T-helper 22 cell (primary cell): ENCODE measurements at regions not wholly inside any gene's neighbourhood (a gene's known extent, or its start where the extent isn't known, plus 50 kb on each side); places are given as distances from the start of the nearest gene placed in this dataset.

Source experiments
- DNase-seq: peaks from one replicate; pipeline ENCODE4 v3.0.0-alpha.2; 2020; ENCODE audit warnings: low read depth

DNA sequence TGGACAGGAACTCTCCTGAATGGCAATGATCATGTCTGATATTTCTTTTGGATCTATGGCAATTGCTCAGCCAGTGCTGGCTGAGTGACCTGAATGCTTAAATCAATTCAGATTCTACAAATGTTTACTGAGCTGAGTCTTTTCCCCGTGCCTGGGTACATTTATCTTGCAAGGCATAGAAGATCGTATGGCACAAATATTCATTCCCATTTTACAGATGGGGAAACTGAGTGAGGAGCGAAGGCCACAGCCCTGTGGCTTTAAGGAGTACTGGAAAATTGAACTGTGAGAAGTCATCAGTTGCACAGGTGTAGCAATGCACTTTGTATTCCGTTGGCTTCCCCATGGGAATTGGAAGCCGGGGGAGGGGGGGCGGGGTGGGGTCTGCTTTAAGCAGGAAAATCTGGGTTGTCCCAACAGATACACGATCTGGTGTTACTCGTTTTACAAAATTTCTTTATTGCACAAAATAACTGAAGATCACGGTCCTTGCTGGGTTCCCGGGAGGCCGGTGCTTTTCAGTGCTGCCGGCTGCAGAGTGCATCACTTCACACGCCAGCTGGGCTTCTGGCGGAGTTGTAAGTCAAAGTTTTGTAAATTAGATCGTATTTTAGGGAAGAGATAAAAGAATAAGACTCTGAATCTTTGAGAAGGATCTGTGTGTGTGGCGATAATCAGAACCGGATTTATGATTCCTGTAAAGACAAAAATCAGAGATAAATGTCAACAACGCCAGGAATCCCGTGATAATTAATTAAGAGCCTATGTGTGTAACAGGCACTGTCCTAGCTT lies 75.0 kb upstream of the MAP1LC3B2 start:
- DNase-seq = no peak

GRCh38 chr12:116484807-116485206 lies 74.4 kb upstream of the MAP1LC3B2 start:
- no peak for DNase-seq

- no peak for DNase-seq
Measured at GRCh38 chr12:116489116-116489515, 70.1 kb upstream of the MAP1LC3B2 start.

- no peak for DNase-seq
Measured at GRCh38 chr12:116490471-116490870, 68.7 kb upstream of the MAP1LC3B2 start.

DNA sequence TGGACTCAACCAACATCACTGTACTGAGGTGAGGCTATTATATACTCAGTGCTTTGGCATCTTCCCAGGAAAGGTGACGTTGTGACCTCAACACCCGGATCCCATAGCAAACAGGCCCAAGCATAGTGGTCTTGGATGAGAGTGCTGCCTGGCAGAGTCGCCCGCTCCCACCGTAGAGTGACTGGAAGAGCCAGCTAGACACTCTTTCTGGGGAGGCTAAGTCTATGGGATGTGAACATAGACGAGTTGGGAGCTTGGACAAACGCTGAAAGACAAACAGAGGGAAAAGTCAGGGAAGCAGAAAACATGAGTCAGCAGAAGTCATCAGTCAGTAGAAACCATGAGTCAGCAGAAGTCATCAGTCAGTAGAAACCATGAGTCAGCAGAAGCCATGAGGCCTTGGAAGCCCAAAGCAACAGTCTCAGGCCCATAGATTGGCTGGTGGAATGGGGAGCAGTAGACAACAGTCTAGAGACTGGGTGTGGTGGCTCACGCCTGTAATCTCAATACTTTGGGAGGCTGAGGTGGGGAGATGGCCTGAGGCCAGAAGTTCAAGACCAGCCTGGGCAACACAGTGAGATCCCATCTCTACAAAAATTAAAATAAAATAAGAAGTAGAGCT lies 66.4 kb upstream of the MAP1LC3B2 start:
- DNase-seq = no peak

DNA sequence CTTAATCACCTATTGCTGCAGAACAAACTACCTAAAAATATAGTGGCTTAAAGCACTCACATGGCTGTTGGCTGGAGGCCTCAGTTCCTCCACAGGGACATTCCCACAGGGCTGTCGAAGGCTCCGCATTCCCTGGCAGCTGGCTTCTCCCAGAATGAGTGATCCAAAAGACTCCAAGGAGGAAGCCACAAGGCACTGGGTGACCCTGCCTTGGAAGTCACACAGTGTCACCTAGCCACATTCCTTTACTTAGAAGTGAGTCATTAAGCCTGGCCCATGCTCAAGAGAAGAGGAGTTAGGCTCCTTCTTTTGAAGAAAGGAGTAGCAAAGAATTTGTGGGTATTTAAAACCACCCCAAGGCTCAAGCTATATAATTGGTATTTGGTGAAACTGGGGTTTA lies 63.9 kb upstream of the MAP1LC3B2 start:
- DNase-seq = no peak

DNA sequence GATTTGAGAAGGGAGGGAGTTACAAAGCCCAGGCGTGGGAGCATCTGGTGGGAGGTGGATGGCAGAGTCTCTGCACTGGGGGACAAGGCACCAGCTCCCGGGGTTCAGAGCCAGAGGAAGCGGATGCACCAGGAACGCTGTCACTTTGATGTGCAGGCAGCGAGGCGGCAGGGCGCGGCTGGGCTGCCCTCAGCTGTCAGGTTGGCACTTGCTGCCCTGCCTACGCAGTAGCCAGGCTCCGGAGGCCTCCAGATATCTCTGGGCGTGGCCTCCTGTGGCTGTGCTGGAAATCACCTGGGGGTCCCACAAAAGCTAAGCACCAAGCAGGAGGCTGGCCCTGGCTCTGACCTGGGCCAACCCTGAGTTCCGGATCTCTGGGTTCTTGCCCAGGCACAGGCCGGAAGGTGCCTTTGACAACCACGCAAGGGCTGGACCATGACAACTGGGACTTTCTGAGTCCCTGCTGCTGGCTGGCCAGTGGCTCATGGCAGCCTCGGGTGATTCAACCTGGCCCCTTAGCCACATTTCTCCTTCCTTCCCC lies 62.1 kb upstream of the MAP1LC3B2 start:
- no peak for DNase-seq

DNA sequence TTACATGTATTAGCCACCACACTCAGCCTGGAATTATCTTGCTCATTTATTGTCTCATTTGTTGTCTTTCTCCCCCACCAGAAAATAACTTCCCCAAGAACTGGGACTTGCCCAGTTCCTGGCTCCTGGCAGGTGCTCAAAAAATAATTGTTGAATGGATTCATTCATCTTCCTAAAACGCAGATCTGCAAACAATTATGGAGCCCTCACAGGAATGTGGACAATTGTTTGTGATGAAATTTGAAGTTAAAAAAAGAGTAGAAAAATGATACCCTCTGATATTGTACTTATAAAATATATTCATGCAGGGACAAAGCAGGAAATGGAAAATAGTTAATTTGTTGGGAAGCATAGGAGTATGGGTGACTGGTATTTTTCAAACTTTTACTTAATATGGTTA lies 60.7 kb upstream of the MAP1LC3B2 start:
- DNase-seq = no peak

- DNase-seq = no peak
Measured at GRCh38 chr12:116502141-116502725, 56.9 kb upstream of the MAP1LC3B2 start.

DNA sequence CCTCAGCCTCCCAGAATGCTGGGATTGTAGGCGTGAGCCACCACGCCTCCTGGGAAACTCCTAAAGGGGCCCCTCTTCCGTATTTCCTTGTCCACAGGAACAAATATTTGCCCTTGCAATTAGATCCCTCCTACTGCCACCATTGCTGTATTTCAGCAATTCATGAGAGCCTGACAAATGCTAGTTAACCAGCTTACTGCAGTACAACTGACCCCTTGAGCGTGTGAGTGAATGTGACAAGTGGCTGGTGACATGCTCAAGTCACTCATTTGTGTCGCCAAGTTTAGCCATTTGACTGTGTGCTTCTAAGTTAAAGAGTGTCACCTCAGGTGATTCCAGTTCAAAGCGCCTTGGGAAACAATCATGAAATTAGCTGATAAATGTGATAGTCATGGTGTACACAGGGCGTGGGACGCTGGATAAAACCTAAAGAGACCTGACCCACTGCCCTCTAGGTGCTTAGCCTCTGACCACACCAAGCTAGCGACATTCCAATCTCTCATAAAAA lies 56.1 kb upstream of the MAP1LC3B2 start:
- DNase-seq = no peak

- no peak for DNase-seq
Measured at GRCh38 chr12:116504438-116504837, 54.7 kb upstream of the MAP1LC3B2 start.

- no peak for DNase-seq
Measured at GRCh38 chr12:116506697-116507064, 52.5 kb upstream of the MAP1LC3B2 start.

- no peak for DNase-seq
Measured at GRCh38 chr12:116508145-116509121, 50.7 kb upstream of the MAP1LC3B2 start.
